ENCODE measurements at regions not wholly inside any gene's neighbourhood (a gene's known extent, or its start where the extent isn't known, plus 50 kb on each side); places are given as distances from the start of the nearest gene placed in this dataset.

- no peaks in the 10 kb centered on the region for H3K9me3 Mint-ChIP-seq (ENCODE audit: unreplicated experiment)
- no peaks in the 10 kb centered on the region for H3K27me3 Mint-ChIP-seq (ENCODE audit: unreplicated experiment)
- no peak for DNase-seq (ENCODE audit: low spot score)
- H3K4me3 Mint-ChIP-seq (ENCODE audit: unreplicated experiment): no peak overlapping the region
- H3K36me3 Mint-ChIP-seq (ENCODE audit: low read depth, unreplicated experiment): no peaks in the 10 kb centered on the region
- no peak overlapping the region for H3K27ac Mint-ChIP-seq (ENCODE audit: unreplicated experiment)
- peaks cover 10% of the 10 kb centered on the region for H3K4me1 Mint-ChIP-seq (ENCODE audit: unreplicated experiment)
- TF ChIP-seq CTCF (IDR thresholded peaks at IDR 0.05; ENCODE audit: unreplicated experiment): no peak
Measured at GRCh38 chr9:82726424-82727276, 336.3 kb downstream of the RASEF start.

- H3K9me3 Mint-ChIP-seq (ENCODE audit: unreplicated experiment): no peaks in the 10 kb centered on the region
- DNase-seq (ENCODE audit: low spot score): no peak
- H3K27me3 Mint-ChIP-seq (ENCODE audit: unreplicated experiment): no peaks in the 10 kb centered on the region
- H3K36me3 Mint-ChIP-seq (ENCODE audit: low read depth, unreplicated experiment): no peaks in the 10 kb centered on the region
- H3K4me3 Mint-ChIP-seq (ENCODE audit: unreplicated experiment): no peak overlapping the region
- TF ChIP-seq CTCF (IDR thresholded peaks at IDR 0.05; ENCODE audit: unreplicated experiment): no peak
- H3K27ac Mint-ChIP-seq (ENCODE audit: unreplicated experiment): no peak overlapping the region
- H3K4me1 Mint-ChIP-seq (ENCODE audit: unreplicated experiment): peaks cover 10% of the 10 kb centered on the region
Measured at GRCh38 chr9:82729141-82729540, 333.8 kb downstream of the RASEF start.

GRCh38 chr9:82729991-82730589 lies 332.9 kb downstream of the RASEF start:
- Mint-ChIP-seq H3K27me3 (ENCODE audit: unreplicated experiment) (no peaks in the 10 kb centered on the region), H3K4me3 (ENCODE audit: unreplicated experiment) (no peak overlapping the region), H3K36me3 (ENCODE audit: low read depth, unreplicated experiment) (no peaks in the 10 kb centered on the region), H3K27ac (ENCODE audit: unreplicated experiment) (no peak overlapping the region), H3K9me3 (ENCODE audit: unreplicated experiment) (no peaks in the 10 kb centered on the region), H3K4me1 (ENCODE audit: unreplicated experiment) (peaks cover 10% of the 10 kb centered on the region)
- no peak for TF ChIP-seq CTCF (IDR thresholded peaks at IDR 0.05; ENCODE audit: unreplicated experiment)
- DNase-seq (ENCODE audit: low spot score): no peak

- no peak overlapping the region for H3K27ac Mint-ChIP-seq (ENCODE audit: unreplicated experiment)
- no peak overlapping the region for H3K4me3 Mint-ChIP-seq (ENCODE audit: unreplicated experiment)
- H3K27me3 Mint-ChIP-seq (ENCODE audit: unreplicated experiment): no peaks in the 10 kb centered on the region
- DNase-seq (ENCODE audit: low spot score): no peak
- H3K9me3 Mint-ChIP-seq (ENCODE audit: unreplicated experiment): no peaks in the 10 kb centered on the region
- H3K36me3 Mint-ChIP-seq (ENCODE audit: low read depth, unreplicated experiment): no peaks in the 10 kb centered on the region
- H3K4me1 Mint-ChIP-seq (ENCODE audit: unreplicated experiment): peaks cover 9% of the 10 kb centered on the region
- TF ChIP-seq CTCF (IDR thresholded peaks at IDR 0.05; ENCODE audit: unreplicated experiment): no peak
Measured at GRCh38 chr9:82732928-82733327, 330.0 kb downstream of the RASEF start.

GRCh38 chr9:82736126-82736525 lies 326.8 kb downstream of the RASEF start:
- peaks cover 4% of the 10 kb centered on the region for H3K4me1 Mint-ChIP-seq (ENCODE audit: unreplicated experiment)
- H3K9me3 Mint-ChIP-seq (ENCODE audit: unreplicated experiment): no peaks in the 10 kb centered on the region
- DNase-seq (ENCODE audit: low spot score): no peak
- no peaks in the 10 kb centered on the region for H3K36me3 Mint-ChIP-seq (ENCODE audit: low read depth, unreplicated experiment)
- TF ChIP-seq CTCF (IDR thresholded peaks at IDR 0.05; ENCODE audit: unreplicated experiment): no peak
- no peaks in the 10 kb centered on the region for H3K27me3 Mint-ChIP-seq (ENCODE audit: unreplicated experiment)
- H3K27ac Mint-ChIP-seq (ENCODE audit: unreplicated experiment): no peak overlapping the region
- no peak overlapping the region for H3K4me3 Mint-ChIP-seq (ENCODE audit: unreplicated experiment)

Data from endothelial cell (in vitro differentiated cells).